Activated CD4-positive, alpha-beta T cell treated with anti-CD3 and anti-CD28 coated beads, Interleukin-2, Interleukin-6, amounts not matched to agents 100 ng/mL and 50 ng/mL, durations not matched to agents 16 hours and 8 hours (primary cell): ENCODE measurements at regions not wholly inside any gene's neighbourhood (a gene's known extent, or its start where the extent isn't known, plus 50 kb on each side); places are given as distances from the start of the nearest gene placed in this dataset.
A peak's percentile ranks its signal among the peaks of the same experiment; 100 is the strongest.
"Not testable (repeated sequence)": the region's sequence is repeated elsewhere in the genome, so short reads cannot be mapped to it uniquely, and the experiment has no call there.

Source experiments
- DNase-seq: peaks from one replicate; pipeline ENCODE4 v3.0.0-alpha.2; 2020

DNA sequence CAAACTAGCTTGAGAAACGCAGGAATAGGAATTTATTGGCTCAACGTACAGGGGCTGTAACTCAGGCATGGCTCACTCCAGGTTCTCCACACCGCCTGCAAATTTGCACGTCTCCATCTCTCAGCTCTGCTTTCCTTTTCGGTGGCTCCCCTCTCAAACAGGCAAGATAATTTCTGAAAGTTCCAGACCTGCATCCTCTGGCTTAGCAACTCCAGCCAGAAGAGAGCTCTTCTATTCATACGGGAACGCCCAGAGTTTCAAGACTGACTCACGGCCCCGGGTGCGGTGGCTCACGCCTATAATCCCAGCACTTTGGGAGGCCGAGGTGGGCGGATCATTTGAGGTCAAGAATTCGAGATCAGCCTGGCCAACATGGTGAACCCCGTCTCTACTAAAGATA, 139.7 kb upstream of the BNIP2 start:
- DNase-seq = no peak

GRCh38 chr15:59828263-59828662, 139.1 kb upstream of the BNIP2 start:
- no peak for DNase-seq

GRCh38 chr15:59825901-59826300, 136.8 kb upstream of the BNIP2 start:
- DNase-seq = no peak

- no peak for DNase-seq
Observed at GRCh38 chr15:59821286-59821685, 132.2 kb upstream of the BNIP2 start.

- no peak for DNase-seq
Observed at GRCh38 chr15:59819092-59819491, 130.0 kb upstream of the BNIP2 start.

- no peak for DNase-seq
Observed at GRCh38 chr15:59818336-59818735, 129.2 kb upstream of the BNIP2 start.

DNA sequence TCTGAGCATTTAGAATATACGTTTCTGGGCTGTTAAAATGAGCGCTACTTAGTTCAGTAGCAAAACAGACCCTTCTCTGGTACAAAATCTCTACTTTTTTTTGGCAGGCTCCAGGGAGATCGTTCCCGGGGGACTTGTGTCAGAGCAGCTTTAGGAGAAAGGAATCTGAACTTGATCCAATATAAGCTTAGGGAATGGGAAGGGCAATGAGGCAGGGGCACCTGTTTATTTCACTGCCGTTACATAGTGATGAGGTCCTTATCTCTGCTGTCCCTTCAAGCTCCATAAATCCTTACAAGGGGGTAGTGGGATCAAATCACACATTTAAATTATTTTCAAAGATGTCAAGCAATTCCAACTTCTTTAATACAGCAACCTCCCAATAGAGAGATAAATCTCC, 128.7 kb upstream of the BNIP2 start:
- no peak for DNase-seq

DNA sequence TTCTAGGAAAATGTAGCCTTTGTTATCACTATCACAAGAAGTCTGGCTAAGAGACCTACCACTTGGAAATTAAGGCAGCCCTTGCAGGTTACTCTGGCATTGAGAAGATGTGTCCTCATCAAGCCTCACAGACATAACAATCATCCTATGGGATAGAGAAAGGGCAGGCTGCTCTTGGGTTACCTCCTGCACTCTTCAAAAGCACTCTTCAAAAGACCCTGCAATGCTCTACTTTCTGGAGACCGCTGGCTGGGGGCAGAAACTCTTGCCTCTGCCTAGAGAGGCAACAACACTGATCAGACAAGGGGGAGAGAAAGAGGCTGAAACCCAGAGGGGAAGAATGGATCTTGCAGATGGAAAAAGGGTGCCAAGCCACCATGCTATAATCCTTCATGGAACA, 127.9 kb upstream of the BNIP2 start:
- no peak for DNase-seq

GRCh38 chr15:59814409-59814808, 125.3 kb upstream of the BNIP2 start:
- DNase-seq = no peak

- no peak for DNase-seq
Observed at GRCh38 chr15:59812889-59813288, 123.8 kb upstream of the BNIP2 start.

DNA sequence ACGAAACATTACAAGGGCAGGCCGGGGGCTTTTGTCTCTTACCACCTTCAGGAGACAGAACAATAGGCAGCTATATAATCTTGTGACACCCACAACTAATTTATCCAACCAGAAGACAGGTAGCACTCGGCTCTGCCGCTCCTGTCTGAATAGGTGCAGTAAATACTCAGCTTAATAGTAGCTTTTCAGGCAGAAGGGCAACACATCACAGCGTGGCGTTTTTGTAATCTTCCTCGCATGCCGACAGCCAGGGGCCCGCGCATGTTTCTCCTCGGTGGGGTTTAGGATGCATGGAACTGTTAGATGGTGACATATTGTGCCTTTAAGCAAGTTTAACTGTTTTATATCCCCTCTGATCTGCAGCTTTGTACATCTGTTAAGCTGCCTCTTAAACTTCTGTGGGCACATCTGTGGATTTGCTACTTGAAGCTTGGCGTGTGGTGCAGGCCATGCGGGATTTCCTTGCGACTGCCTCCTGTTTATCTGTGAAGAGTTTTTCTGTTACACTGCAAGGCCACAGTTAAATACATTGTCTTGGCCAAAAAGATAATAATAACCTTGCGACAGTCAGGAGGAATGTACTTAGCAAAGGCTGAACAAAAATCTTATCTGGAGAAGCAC, 123.2 kb upstream of the BNIP2 start:
- no peak for DNase-seq

GRCh38 chr15:59803293-59803966, 114.3 kb upstream of the BNIP2 start:
- peak; percentile 35 for DNase-seq

DNA sequence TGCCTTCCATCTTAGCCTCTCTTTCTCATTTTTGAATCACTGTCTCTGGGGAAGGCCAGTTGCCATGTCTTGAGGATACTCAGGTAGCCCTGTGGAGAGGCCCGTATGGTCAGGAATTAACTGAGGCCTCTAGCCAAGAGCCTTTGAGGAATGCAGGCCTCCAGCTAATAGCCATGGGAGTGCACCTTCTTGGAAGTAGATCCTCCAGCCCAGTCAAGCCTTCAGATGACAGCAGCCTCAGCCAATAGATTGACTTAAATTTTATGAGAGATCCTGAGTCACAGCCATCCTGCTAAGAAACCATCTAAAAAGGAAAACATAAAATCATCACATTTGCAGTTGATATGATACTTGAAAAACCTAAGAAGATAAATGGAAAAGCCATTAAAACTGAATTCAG, 112.5 kb upstream of the BNIP2 start:
- no peak for DNase-seq

GRCh38 chr15:59798605-59798917, 109.4 kb upstream of the BNIP2 start:
- DNase-seq = peak; percentile 1

DNA sequence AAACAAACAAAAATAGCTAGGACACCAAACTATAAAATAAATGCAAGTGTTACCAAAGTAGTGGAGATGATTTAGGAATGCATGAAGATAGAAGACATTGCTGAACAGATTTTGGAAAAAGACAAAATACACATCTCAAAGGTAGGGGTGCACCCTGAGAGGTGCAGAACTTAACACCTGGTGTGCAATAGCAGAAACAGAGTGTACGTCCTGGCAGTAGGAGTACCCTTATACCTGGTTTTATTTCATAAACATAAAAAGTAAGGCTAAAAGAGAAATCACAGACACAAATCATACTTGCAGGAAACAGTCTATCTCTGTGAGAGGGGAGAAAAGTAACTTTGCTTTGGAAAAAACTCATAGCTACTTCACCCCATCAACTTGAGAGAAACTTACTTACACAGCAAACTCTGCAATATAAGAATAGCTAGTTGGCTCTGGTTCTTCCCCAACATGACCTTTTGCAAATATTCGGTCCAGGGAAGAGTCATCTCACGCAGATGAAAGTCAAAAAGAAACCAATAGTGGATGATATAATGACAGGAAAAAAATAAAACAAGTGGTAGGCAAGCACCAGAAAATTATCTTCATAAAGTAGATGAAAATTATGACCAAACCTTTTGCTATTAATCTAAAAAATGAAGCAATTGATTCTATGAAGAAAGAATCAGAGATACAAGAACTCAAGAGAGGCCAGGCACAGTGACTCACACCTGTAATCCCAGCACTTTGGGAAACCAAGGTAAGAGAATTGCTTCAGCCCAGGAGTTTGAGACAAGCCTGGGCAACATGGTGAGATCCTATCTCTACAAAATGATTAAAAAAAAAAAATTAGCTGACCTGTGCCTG, 108.9 kb upstream of the BNIP2 start:
- DNase-seq = peak; percentile 55

- DNase-seq = peak; percentile 16
Observed at GRCh38 chr15:59794229-59794886, 105.2 kb upstream of the BNIP2 start.

DNA sequence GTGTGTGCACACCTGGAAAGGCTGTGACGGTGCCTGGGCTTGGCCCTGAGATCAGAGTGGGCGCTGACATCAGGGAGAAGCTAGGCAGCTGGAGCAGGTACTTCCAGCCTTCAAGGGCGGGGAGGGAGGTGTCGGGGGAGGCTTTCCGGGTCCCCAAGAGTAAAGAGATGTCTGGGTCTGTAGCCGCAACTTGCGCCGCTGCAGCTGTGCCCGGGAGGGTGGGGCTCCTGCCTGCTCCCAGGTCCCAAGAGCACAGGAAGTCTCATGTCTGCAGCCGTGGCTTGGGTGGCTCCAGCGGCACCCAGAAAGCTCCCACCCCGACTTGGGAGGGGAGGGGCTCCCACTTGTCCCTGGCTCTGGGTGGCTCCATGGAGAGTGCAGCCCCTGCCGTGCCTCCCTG, 103.2 kb upstream of the BNIP2 start:
- no peak for DNase-seq

- DNase-seq = no peak
Observed at GRCh38 chr15:59791755-59792154, 102.6 kb upstream of the BNIP2 start.

DNA sequence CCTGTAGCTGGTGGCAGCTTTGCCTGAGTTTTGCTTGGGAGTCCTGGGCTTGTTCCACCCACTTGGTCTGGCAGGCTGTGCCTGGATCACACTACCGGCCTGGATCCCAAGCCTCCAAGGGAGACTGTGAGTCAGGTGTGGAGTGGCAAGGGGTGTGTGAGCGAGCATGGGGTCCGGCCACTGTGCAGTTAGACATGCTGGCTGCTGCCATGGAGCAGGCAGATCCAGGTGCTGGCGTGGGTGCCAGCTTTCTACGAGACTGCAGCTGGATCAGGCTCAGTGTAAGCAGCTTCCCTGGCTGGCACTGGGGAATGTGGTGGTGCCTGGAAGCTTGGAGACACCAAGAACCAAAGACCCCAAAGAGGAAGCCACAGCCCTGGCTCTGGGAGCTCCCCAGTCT, 102.0 kb upstream of the BNIP2 start:
- DNase-seq = no peak

DNA sequence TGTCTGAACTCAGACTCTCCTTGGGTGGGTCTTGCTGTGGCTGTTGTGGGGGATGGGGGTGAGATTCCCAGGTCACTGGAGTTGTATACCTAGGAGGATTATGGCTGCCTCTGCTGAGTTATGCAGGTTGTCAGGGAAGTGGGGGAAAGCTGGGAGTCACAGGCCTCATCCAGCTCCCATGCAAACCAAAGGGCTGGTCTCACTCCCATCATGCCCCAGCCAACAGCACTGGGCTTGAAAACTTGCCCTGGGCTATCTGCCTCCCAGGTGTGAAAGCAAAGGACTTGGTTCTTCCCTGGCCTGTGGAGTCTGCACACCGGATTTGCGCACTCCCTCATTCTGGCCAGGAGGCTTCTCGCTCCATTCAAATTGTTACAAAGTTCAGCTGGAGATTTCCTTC, 97.3 kb upstream of the BNIP2 start:
- not testable (repeated sequence) for DNase-seq

GRCh38 chr15:59785981-59786380, 96.9 kb upstream of the BNIP2 start:
- DNase-seq = not testable (repeated sequence)

GRCh38 chr15:59783774-59784520, 94.8 kb upstream of the BNIP2 start:
- DNase-seq = not testable (repeated sequence)

DNA sequence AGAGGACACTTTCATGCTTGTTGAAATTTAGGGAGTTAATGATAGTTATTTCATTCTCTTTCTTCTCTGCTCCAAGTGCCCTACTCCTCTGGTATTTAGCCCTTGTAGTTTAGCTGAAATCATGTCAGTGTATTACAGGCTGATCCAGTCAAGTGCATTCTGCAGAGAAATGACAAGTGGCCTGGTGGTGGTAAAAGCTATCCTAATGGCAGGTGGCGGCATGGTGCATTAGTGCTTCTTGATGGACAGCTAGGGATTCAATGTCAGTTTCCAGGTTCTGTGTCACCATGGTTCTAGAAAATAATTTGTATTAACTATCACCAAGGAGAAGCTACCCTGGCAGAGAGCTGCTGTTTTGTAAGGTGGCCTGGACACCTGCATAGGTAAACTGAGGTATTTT, 90.0 kb upstream of the BNIP2 start:
- no peak for DNase-seq
